ENCODE measurements at regions not wholly inside any gene's neighbourhood (a gene's known extent, or its start where the extent isn't known, plus 50 kb on each side); places are given as distances from the start of the nearest gene placed in this dataset.

DNA sequence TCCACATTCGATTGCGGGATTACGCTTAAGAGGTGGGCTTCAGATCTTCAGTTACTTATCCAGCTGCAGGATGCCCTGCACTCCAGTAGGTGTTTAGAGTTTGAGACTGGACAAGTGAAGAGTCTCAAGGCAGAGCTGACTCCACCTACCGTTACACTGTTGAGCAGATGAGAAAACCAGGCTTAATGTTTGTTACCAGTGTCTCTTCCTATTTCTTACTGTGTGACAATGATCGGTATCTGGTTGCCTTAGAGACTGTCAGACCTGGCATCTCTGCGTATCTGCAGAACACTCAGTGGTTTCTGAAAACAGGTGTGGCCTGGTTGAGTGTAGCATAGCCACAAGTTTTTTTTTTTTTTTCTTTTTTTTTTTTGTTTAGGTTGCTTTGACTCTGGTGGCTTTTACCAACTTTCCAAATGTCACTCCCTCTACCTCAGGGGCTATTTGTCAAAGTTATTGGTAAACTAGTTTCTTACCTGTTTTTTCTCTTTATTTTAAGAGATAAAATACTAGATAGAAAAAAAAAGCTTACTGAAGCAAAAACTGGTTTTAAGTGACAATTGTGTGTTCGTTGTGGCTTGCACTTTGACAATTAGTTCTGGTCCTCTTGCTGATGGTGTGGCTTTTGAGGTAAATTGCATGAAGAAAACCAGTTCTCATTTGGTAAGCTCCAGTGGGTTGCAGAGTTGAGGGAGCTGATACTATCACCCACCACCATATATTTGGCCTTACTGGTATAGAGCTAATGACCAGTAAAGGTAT lies 284.8 kb downstream of the ETS1 start:
- peak; percentile 47 to 77 for DNase-seq (ENCODE audit: low spot score in 2 of 2)
- ATAC-seq (replicated peaks; ENCODE audit: extremely low read depth, poor library complexity, severe bottlenecking): peak; percentile 89
- Mint-ChIP-seq H3K4me1 (peaks cover 87% of the 10 kb centered on the region), H3K9me3 (no peaks in the 10 kb centered on the region), H3K36me3 (ENCODE audit: insufficient read depth) (peaks cover 27% of the 10 kb centered on the region), H3K27ac (ENCODE audit: low read depth) (peak overlapping the region; percentile 91), H3K4me3 (peak overlapping the region; percentile 72), H3K27me3 (no peaks in the 10 kb centered on the region)

- no peak for DNase-seq (ENCODE audit: low spot score in 2 of 2)
- Mint-ChIP-seq H3K4me3 (peak overlapping the region; percentile 72), H3K4me1 (peaks cover 93% of the 10 kb centered on the region), H3K27ac (ENCODE audit: low read depth) (peak overlapping the region; percentile 91), H3K9me3 (no peaks in the 10 kb centered on the region), H3K27me3 (no peaks in the 10 kb centered on the region), H3K36me3 (ENCODE audit: insufficient read depth) (peaks cover 27% of the 10 kb centered on the region)
- ATAC-seq (replicated peaks; ENCODE audit: extremely low read depth, poor library complexity, severe bottlenecking): no peak
Measured at GRCh38 chr11:128301756-128302155, 285.6 kb downstream of the ETS1 start.

DNA sequence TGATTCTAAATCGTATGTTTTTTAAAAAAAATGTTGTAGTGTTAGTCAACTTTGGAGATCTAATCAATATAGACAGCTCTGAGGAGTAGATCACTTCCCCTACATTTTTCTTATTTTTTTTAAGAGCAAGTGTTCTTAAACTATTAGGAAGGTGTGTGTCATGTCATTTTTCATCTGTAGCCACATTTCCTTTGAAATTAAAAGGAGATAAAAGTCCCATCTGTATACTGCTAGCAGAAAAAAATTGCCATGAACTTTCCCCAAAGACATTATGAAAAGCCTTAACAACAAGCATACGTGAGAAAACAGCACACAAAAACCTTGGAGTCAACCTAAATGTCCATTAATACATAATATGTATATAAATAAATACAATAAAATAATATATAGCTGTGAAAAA lies 286.6 kb downstream of the ETS1 start:
- peak overlapping the region; percentile 91 for H3K27ac Mint-ChIP-seq (ENCODE audit: low read depth)
- no peak for ATAC-seq (replicated peaks; ENCODE audit: extremely low read depth, poor library complexity, severe bottlenecking)
- peaks cover 91% of the 10 kb centered on the region for H3K4me1 Mint-ChIP-seq
- no peaks in the 10 kb centered on the region for H3K27me3 Mint-ChIP-seq
- H3K9me3 Mint-ChIP-seq: no peaks in the 10 kb centered on the region
- DNase-seq (ENCODE audit: low spot score in 2 of 2): no peak
- peaks cover 25% of the 10 kb centered on the region for H3K36me3 Mint-ChIP-seq (ENCODE audit: insufficient read depth)
- peak overlapping the region; percentile 32 for H3K4me3 Mint-ChIP-seq

DNA sequence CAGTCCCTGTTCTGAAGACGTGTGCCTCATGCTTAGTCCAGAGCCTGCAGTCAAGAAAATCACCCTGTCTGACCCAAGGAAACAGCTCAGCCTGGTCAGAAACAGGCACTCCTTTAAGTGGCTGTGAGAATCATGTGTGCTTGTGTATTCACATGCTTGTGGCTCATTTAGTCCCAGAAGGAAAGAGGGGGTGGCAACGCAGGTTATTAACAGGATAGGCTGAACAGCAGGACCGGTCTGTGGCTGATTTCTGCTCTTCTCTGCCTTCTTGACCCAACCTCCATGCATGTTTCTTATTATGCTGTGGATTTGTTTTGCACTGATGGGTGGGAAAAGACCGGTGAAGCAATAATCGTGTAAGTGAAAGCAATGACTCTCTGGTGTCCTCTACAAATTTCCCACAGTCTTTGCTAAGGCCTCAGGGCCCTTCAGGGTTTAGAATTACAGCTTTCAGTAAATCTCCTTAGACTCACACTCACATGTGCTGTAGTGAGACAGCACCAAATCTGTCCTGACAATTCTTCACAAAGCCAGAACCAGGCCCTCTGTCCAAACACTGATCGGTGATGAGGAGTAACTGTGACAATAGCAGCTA lies 288.1 kb downstream of the ETS1 start:
- peaks cover 89% of the 10 kb centered on the region for H3K4me1 Mint-ChIP-seq
- peak overlapping the region; percentile 33 for H3K4me3 Mint-ChIP-seq
- DNase-seq (ENCODE audit: low spot score in 2 of 2) (no peak), ATAC-seq (replicated peaks; ENCODE audit: extremely low read depth, poor library complexity, severe bottlenecking) (no peak)
- peak overlapping the region; percentile 91 for H3K27ac Mint-ChIP-seq (ENCODE audit: low read depth)
- H3K27me3 Mint-ChIP-seq: no peaks in the 10 kb centered on the region
- peaks cover 17% of the 10 kb centered on the region for H3K36me3 Mint-ChIP-seq (ENCODE audit: insufficient read depth)
- H3K9me3 Mint-ChIP-seq: no peaks in the 10 kb centered on the region

GRCh38 chr11:128298271-128298670 lies 289.1 kb downstream of the ETS1 start:
- Mint-ChIP-seq H3K4me1 (peaks cover 89% of the 10 kb centered on the region), H3K36me3 (ENCODE audit: insufficient read depth) (peaks cover 14% of the 10 kb centered on the region), H3K4me3 (peak overlapping the region; percentile 33), H3K9me3 (no peaks in the 10 kb centered on the region), H3K27ac (ENCODE audit: low read depth) (peak overlapping the region; percentile 91), H3K27me3 (no peaks in the 10 kb centered on the region)
- DNase-seq (ENCODE audit: low spot score in 2 of 2) (no peak), ATAC-seq (replicated peaks; ENCODE audit: extremely low read depth, poor library complexity, severe bottlenecking) (no peak)

- H3K9me3 Mint-ChIP-seq: no peaks in the 10 kb centered on the region
- DNase-seq (ENCODE audit: low spot score in 2 of 2) (no peak), ATAC-seq (replicated peaks; ENCODE audit: extremely low read depth, poor library complexity, severe bottlenecking) (no peak)
- H3K27ac Mint-ChIP-seq (ENCODE audit: low read depth): peak overlapping the region; percentile 91
- no peak overlapping the region for H3K4me3 Mint-ChIP-seq
- H3K27me3 Mint-ChIP-seq: no peaks in the 10 kb centered on the region
- peaks cover 10% of the 10 kb centered on the region for H3K36me3 Mint-ChIP-seq (ENCODE audit: insufficient read depth)
- H3K4me1 Mint-ChIP-seq: peaks cover 89% of the 10 kb centered on the region
Measured at GRCh38 chr11:128297805-128298204, 289.6 kb downstream of the ETS1 start.

DNA sequence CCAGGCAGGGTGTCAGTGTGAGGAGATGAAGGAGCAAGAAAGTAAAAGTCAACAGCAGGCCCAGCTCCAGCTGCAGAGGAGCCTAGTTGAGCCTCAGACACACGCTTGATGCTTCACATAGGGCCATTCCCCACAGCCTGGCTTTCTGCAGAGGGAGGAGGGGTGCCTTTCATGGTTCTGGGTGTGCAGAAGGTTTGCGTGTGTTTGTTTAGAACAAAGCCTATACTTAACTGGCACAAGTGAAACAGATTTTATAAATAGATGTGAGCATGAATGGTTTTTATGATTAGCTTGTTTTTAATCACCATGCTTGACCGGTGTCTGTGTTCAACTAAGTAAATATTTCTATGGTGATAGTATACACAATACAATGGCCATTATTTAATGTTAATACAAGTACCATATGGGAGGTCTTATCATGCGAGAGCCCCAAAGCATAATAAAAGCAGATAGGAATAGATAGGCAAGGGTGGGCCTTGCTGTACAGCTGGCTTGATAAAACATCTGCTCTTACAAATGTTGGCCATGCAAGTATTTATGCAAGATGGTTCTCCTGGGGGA lies 290.2 kb downstream of the ETS1 start:
- no peaks in the 10 kb centered on the region for H3K27me3 Mint-ChIP-seq
- peak overlapping the region; percentile 91 for H3K27ac Mint-ChIP-seq (ENCODE audit: low read depth)
- DNase-seq (ENCODE audit: low spot score in 2 of 2) (no peak), ATAC-seq (replicated peaks; ENCODE audit: extremely low read depth, poor library complexity, severe bottlenecking) (no peak)
- peaks cover 4% of the 10 kb centered on the region for H3K36me3 Mint-ChIP-seq (ENCODE audit: insufficient read depth)
- H3K4me1 Mint-ChIP-seq: peaks cover 91% of the 10 kb centered on the region
- H3K9me3 Mint-ChIP-seq: no peaks in the 10 kb centered on the region
- peak overlapping the region; percentile 21 for H3K4me3 Mint-ChIP-seq

DNA sequence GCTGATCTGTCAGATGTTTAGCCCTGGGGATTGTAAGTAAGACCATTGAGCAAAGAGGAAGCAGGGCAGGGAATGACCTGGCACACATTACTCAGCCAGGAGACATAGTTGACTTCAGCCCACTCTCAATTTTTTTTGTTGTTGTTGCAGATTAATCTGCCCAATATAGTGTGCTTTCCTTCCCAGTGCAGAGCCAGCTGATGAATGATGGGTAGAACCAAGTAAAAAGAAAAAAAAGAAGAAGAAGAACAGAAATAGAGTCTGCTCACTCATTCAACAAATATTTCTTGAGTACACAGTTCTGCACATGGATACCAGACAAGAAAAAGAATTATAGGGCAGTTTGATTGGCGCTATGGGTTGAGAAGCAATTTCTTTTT lies 292.7 kb downstream of the ETS1 start:
- no peak overlapping the region for H3K4me3 Mint-ChIP-seq
- ATAC-seq (replicated peaks; ENCODE audit: extremely low read depth, poor library complexity, severe bottlenecking) (no peak), DNase-seq (ENCODE audit: low spot score in 2 of 2) (no peak)
- no peaks in the 10 kb centered on the region for H3K27me3 Mint-ChIP-seq
- H3K27ac Mint-ChIP-seq (ENCODE audit: low read depth): peak overlapping the region; percentile 13
- H3K9me3 Mint-ChIP-seq: no peaks in the 10 kb centered on the region
- H3K36me3 Mint-ChIP-seq (ENCODE audit: insufficient read depth): peaks cover 8% of the 10 kb centered on the region
- H3K4me1 Mint-ChIP-seq: peaks cover 92% of the 10 kb centered on the region

- H3K9me3 Mint-ChIP-seq: no peaks in the 10 kb centered on the region
- H3K27ac Mint-ChIP-seq (ENCODE audit: low read depth): peak overlapping the region; percentile 13
- ATAC-seq (replicated peaks; ENCODE audit: extremely low read depth, poor library complexity, severe bottlenecking) (no peak), DNase-seq (ENCODE audit: low spot score in 2 of 2) (no peak)
- H3K36me3 Mint-ChIP-seq (ENCODE audit: insufficient read depth): peaks cover 7% of the 10 kb centered on the region
- H3K4me1 Mint-ChIP-seq: peaks cover 92% of the 10 kb centered on the region
- H3K27me3 Mint-ChIP-seq: no peaks in the 10 kb centered on the region
- H3K4me3 Mint-ChIP-seq: no peak overlapping the region
Measured at GRCh38 chr11:128294001-128294670, 293.2 kb downstream of the ETS1 start.

GRCh38 chr11:128291835-128292234 lies 295.5 kb downstream of the ETS1 start:
- Mint-ChIP-seq H3K9me3 (no peaks in the 10 kb centered on the region), H3K27me3 (no peaks in the 10 kb centered on the region), H3K36me3 (ENCODE audit: insufficient read depth) (peaks cover 7% of the 10 kb centered on the region), H3K27ac (ENCODE audit: low read depth) (peak overlapping the region; percentile 100), H3K4me1 (peaks cover 92% of the 10 kb centered on the region), H3K4me3 (peak overlapping the region; percentile 88)
- DNase-seq (ENCODE audit: low spot score in 2 of 2): no peak
- ATAC-seq (replicated peaks; ENCODE audit: extremely low read depth, poor library complexity, severe bottlenecking): no peak

- Mint-ChIP-seq H3K36me3 (ENCODE audit: insufficient read depth) (peaks cover 7% of the 10 kb centered on the region), H3K27ac (ENCODE audit: low read depth) (peak overlapping the region; percentile 100), H3K4me1 (peaks cover 94% of the 10 kb centered on the region), H3K9me3 (no peaks in the 10 kb centered on the region), H3K27me3 (no peaks in the 10 kb centered on the region), H3K4me3 (peak overlapping the region; percentile 88)
- no peak for DNase-seq (ENCODE audit: low spot score in 2 of 2)
- ATAC-seq (replicated peaks; ENCODE audit: extremely low read depth, poor library complexity, severe bottlenecking): no peak
Measured at GRCh38 chr11:128291007-128291406, 296.4 kb downstream of the ETS1 start.

DNA sequence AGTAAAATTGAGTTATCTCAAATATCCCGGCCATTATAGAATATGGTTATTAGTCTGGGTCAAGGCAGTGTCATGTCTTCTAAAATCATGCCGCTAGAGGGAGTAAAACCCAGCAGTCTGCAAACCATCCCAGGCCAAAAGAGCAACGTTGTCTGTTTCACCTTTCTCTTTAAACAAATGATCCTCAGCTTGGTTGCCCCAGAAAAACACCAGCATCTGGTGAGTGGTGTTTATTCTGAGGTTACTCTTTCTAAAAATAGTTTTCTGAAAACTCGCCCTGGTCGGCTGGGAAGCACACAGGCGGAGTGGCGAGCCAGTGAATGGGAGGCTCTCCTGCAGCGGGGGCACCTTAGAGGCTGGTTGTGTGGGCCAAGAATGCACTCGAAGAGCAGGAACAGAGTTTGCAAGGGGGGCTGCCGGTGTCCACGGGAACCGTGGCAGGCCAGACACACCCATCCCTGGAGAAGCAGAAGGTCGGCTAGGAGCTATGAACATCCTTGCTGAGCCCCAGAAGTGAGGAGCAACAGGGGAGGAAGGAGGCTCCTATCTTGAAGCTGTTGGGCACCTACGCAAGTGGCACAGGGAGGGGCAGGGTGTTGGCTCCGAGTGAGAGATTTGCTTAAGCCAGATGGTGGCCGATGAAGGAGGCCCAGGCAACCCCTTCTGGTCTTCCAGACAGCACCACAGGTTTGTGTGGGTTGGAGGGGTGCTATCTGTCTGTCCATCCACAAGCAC lies 297.1 kb downstream of the ETS1 start:
- no peaks in the 10 kb centered on the region for H3K9me3 Mint-ChIP-seq
- H3K27me3 Mint-ChIP-seq: no peaks in the 10 kb centered on the region
- peak overlapping the region; percentile 100 for H3K27ac Mint-ChIP-seq (ENCODE audit: low read depth)
- DNase-seq (ENCODE audit: low spot score in 2 of 2) (peak; percentile 44 to 79), ATAC-seq (replicated peaks; ENCODE audit: extremely low read depth, poor library complexity, severe bottlenecking) (peak; percentile 80)
- H3K4me1 Mint-ChIP-seq: peaks cover 98% of the 10 kb centered on the region
- peaks cover 7% of the 10 kb centered on the region for H3K36me3 Mint-ChIP-seq (ENCODE audit: insufficient read depth)
- H3K4me3 Mint-ChIP-seq: peak overlapping the region; percentile 88
